GM18867 (cell line): ENCODE measurements at regions not wholly inside any gene's neighbourhood (a gene's known extent, or its start where the extent isn't known, plus 50 kb on each side); places are given as distances from the start of the nearest gene placed in this dataset.

ENCODE experiments used
- ATAC-seq: cut with Tn5 transposase; IDR thresholded peaks from one replicate; pipeline ENCODE4 v1.9.1; 2021; ENCODE audit warnings: mild to moderate bottlenecking, moderate library complexity; ENCODE audit not compliant: unreplicated experiment

DNA sequence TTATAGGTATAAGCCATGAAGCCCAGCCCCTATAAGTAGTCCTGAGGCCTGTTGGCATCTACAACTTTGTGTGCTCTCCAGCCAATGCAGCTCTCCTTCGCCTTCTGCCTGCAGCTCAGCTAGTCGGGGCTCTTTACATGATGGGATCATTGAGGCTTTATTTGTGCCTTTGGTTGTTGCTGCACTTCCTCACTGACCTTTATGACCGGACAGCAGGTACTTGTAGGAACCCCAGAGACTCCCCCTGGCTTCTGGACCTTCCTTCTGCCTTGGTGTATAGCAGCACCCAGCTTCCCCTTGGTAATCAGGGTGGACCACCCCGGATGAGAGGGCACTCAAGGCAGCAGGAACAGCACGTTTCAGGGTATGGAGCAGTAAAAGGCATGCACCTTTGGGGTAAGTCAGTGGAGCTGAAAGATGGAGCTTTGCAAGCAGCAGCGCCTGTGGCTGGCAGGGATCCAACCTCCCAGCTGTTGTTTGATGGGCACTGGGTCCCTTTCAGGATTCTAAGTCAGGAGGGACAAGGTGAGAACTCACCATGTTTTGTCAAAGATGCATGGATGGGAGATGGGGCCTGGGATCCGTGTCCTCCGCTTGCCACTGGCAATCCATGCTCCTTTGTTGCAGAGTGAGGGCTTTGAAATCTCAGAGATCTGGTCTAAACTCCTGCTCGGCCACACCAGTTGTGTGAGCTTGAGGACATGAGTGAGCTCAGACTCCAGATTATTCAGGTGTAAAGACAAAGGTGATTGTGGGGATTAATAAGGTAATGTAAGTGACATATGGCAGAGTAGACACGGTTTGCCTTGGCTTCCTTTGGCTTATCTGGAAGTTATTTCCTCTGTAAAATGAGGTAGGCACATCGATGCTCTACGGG, 65.1 kb upstream of the KLF13 start:
- no peak for ATAC-seq

DNA sequence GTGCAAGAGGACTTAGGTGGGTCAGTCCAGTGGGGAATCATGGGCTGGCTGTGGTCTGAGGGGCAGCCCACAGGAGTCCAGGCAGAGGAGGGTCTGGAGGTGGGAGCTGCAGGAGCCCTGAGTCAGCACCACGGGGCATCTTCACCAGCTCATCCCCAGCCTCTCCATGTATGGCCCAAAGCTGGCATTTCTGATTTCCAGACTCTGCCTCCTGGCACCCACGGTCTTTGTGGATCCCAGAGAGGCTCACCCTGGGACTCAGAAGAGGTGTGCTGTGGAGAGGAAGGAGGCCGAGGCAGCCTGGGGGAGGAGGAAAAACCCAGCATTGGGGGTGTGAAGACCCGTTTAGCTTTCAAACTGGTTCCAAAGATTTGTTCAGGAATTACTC, 64.5 kb upstream of the KLF13 start:
- ATAC-seq = no peak

DNA sequence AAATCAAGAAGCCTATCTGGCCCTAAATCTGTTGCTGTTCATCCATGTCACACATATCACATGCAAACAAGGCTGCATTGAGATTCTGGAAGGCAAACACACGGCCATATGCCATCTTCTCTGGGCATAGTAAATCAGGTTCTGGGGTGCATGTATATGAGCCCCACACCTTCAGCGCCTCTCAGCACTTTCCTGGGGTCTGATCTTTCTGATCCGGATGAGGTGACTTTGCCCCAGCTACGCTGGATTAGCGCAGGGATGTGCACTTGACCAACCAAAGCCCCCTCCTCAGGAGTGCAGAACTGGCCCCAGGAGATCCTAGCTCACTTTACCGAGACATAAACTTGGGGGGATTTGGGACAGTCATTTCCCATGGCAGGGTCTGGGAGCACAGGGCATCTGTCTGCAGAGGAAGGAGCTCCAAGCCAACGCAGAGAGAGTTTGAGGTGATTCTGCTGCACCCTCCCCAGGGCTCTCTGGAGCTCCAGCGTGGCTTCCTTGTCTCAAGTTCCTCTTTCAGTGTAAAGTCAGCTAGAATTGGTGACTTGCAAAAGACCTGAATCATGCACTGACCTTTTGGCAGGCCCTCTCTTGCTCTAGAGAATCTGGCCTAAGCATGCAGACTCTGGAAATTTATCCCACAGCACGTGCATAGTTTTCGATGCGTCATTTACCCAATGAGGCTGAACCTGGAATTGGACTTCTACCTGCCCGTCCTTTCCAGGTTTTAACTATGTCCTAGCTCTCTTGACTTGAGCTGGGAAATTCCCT, 63.5 kb upstream of the KLF13 start:
- ATAC-seq = peak; percentile 24

DNA sequence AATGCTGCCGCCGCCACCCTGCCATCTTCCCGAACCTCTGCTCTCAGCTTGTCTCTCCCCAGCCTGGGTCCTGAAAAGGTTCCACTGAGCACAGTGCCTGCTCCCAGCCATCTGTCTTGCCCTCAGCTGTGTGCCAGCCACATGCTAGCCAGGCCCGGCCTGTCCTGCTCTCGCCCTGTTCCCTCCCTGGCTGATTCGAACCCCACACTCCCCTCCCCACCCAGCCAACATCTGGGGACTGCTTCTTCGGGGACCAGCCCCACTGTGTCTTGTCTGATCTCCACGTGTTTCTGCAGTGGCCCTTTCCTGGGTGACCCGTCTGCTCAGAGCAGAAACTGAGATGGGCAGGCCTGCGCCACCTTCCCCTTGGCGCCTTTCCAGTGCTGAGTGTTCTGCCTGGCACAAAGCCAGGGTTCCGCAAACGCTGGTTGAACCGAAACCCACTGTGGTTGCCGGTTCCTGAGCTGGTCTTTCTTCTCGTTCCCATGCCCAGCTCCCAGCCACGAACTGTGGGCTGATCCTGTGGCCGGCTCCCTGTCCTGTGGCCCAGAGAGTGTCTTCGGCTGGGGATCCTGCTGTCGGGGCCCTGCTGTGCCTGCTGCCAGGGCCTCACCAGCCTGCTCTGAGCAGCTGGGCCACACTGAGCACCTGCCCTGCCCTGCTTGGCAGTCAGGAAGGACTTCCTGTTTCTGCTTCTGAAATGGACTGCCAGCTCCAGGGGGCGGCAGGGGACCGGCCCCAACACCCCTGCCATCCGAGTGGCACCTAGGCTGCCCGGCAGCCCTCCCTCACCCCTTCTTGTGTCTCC, 62.7 kb upstream of the KLF13 start:
- peak; percentile 35 for ATAC-seq

DNA sequence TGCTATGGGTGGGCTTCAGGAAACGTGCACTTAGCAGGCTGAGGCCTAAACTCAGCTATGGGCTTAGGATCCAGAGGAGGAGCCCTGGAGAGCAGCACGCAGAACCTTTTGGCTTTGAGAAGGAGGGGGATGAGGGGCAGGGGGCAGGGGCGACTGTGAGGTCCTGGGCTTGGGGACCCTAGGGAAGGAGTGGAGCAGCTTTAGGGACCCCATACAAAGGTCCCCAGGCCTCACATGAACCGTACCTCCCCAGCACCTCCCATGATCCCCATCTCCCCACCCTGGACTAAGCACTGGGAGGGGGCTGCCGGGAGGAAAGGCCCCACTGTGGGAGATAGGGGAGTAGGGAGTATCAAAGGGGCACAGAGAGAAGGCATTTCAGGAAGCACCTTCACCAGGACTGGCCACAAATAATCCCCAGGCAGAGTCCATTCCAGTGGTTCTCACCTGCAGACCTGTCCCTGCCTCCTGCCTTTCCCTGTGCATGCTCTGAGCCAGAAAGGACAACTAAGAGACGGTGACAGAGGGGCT, 62.0 kb upstream of the KLF13 start:
- no peak for ATAC-seq

DNA sequence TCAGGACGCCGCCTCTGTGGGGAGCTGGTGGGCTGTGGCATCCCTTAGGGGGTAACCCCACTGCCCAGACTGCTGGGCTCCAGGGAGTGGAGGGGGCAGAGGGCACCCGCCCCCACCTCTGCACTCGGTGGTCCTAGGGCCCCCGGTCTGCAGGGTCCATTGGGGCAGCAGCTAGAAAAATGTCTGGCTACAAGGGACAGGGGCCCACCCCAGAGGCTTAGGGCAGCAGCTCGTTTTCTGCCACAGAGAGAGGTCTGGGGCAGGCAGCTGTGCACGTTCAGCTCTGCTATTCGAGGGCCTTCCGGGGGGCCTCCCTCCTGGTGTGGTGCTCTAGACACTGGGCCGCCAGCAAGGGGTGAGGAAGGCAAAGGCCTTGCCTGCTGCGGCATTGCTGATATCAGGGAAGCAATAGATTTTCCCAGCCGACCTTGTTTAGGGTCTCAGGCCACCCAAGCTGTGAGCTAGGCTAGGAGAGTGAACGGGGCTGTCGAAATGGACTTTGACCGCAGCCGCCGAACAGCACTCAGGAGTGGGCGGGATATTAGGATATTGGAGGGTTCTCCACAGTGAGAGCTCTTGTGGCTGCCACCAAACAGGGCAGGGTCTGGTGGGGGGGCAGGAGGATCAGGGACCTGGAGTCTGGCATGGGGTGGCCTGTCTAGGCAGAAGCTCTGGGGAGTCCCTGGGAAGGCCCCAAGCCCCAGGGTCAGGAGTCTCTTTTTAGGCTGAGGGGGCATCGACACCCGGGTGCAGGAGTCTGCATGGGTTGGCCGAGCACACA, 61.4 kb upstream of the KLF13 start:
- peak; percentile 0 for ATAC-seq

DNA sequence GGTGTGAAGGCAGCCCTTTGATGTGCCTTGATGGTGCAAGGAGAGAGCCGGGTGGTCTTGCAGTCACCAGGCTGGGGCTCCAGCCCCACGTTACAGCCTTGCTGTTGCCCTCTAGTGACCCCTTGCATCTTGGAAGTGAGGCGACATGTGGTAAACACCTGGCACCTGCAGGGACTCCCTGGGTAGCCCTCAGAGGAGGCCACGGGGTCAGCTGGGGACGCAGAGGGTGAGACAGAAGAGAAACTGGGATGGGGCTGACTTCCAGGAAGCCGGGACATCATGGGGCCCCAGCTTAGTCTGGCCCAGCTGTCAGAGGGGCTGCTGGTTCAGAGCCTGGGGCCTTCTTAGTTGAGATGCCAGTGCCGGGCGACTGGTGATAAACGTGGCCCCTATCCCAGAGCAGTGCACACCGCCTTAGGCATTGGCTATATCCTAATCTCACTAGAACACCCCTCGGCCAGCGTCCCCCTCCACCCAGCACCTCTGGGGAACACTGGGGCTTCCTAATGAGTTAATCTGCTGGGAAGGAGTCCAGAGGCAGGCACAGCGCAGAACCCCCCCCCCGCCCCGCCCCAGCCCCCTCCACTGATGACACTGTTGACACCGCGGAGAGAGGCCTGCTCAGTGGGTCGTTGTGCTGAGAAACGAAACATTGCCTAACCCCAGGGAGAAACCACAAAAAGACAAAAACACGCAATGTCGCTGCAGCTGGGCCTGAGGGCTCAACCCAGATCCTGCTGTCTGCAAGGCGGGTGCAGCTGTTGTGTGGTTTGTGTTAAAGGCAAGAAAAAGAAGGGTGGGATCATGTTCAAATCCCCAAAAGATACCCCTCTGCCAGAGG, 60.5 kb upstream of the KLF13 start:
- peak; percentile 62 for ATAC-seq

DNA sequence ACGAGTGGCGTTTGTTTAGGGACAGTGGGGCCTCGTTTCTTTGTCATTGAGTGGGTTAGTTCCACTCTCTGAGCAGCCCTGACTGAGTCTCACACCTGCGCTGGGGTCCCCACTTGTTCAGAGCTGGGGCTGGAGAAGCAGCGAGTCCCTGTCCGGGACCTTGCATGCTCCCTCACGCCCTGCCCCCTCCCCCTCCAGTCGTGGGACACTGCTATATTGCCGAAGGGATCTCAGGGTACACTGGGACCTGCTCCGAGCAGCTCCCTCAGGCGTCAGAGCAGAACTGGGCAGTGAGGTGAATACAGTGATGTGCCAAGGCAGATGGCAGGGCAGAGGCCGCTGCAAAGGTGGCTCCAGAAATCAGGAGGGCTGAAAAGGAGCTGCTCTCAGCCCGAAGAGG, 59.9 kb upstream of the KLF13 start:
- peak; percentile 15 for ATAC-seq

DNA sequence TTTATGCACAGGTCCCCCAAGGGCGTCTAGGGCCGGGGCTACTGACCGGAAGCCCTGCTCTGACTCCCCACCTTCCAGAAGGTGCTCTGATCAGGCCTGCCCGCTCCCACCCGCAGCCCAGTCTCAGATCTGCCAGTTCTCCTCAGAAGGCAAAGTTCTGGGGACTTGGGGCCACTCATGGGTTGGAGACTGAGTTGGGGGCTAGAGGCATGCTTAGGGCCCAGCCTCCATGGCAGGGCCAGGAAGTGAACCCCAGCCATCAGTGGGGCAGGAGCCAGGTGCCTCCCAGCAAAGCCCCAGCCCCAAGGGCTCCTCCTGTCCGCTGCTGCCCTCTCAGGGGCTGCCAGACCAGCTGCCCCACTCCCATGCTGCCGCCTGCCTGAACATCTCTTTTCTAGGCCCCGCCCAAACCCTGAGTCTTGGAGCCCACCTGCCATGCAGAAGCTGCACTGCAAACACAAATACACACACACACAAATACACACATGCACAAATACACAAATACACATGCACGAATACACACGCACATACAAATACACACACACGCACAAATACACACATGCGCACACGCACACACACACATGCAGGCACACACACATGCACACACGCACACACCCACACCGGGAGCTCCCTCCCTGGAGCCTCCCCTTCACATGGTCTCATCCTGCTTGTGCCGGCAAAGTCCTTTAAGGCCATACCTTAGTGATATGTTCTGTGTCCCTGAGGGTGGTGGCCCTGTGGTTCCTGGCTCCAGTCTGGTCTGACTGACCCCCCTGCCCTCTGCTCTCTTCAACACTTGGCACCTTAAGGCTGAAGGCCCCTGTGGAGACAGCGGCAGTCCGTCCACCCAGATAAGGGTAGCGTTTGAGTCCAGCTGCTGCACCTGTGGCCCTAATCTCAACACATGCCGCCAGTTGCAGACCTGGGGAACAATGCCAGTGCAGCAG, 59.2 kb upstream of the KLF13 start:
- no peak for ATAC-seq

DNA sequence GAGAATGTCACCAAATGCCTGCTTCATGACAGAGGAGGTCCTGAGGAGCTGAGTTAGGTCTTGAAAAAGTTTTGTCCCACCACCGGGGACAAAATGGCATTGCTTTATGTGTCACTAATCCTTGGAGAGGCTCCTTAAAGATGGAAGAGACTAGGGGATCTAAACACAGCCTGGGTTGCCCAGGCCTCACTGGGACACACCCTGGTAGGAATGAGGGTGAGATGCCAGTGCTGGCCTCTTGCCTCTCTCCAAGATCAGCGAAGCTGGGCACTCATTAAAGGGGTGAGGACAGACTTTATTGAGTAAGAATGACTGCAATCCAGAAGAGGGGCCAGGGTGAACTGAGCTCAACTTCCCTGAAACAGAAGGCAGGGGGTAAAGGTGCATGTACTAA, 58.5 kb upstream of the KLF13 start:
- ATAC-seq = no peak

DNA sequence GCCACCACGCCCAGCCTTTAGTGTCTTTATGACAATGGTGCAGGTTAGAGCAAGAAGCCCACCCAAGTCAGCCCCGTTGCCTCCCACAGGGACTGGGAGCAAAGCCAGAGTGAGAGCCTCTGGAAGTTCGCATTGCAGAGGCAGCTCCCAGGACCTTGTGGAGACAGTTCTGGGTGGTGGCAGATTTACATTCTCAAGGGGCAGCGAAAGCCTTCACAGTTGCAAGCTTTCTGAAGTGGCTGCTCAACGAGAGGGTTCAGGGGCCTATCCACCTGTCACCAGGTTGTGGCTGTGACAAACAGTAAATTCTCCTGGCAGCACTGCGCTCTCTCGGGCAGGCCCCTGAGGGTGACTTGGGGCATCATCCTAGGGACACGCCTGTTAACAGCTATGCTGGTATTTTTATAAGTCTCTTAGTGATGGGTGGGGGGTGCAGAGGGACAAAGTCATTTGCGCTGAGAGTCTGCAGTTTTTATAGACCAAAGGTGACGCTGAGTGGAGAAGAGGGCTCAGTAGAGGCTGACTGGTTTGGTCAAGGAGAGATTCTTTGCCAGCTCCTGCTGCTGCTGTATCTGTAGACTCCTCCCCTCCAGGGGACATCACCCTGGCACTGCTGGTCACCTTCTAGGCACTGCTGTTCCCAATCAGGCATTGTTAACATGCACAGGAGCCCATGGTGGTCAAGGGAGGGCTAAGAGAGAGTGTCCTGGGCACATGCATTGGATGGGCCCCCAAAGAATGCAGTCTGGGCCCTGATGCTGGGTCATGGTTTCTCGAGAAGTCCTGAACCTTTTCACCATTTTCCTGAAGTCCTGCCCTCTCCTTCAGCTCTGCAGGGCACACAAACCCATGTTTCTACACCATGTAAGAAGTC, 57.5 kb upstream of the KLF13 start:
- ATAC-seq = no peak

DNA sequence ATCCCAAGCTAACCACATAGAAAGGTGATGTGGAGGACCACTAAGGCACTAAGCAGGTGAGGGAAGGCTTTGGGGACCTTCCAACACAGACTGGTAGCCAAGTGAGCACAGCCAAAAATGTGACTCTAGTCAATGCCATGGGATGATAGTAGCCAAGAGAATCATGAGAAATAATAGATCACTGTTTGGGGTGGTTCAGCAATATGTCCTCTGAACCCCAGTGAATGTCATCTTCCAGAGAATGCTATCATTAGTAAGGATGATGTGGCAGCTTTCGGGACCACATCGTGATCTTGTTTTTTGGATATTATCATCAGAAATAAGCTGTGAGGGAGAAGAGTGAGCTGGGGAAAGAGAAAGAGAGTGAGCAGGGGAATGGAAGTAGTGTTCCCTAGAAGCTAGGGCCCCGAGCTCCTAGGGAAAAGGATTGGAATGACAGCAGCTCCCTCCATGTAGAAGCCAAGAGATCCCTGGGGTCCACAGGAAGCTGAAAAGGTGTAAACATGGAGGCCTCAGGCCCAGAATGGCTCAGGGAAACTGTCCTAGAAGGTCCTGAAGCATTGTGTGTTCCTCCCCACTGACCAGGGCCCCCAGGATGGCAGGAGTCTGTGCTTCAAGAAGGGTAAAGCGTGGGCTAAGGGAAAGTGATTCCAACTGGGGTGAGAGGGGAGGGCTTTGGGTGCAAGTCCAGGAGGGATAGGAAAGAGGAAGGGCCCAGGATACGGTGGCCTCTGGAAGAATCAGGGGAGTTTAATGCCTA, 56.6 kb upstream of the KLF13 start:
- ATAC-seq = no peak

DNA sequence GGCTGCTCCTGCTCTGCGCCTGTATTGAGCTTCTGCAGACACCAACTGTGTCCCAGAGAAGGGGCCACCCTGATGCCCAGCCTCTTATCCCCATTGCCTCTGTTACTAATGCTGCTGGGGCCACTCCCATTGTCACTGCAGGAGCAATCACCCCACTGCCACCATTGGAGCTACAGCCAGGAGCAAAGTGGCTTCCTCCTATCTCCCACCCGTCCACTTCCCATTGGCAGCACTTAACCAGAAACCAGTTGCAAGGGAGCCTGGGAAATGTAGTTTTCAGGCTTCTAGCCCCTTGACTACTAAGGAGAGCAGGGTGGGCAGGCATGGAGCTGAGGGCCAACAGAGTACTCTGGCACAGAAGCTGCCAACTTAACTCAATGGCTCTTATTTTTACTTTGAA, 55.9 kb upstream of the KLF13 start:
- no peak for ATAC-seq

DNA sequence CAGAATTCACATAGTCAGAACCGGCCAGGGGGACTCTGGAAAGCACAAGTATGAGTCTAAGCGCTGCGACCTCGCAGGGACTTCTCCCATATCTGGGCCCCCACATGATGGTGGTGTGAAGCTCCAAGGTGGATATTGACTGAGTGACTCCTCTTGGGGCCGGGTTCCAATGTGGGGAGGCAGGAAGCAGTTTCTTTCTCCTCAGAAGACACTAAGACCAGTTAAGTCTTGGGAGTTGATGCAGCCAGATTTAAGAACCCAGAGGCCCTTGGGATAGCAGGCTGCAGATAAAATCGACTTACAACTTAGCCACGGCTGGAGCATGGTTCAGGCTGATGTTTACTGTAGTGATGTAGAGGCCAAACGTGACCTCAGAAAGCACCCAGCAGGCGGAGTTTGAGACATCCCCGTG, 55.4 kb upstream of the KLF13 start:
- ATAC-seq = no peak

DNA sequence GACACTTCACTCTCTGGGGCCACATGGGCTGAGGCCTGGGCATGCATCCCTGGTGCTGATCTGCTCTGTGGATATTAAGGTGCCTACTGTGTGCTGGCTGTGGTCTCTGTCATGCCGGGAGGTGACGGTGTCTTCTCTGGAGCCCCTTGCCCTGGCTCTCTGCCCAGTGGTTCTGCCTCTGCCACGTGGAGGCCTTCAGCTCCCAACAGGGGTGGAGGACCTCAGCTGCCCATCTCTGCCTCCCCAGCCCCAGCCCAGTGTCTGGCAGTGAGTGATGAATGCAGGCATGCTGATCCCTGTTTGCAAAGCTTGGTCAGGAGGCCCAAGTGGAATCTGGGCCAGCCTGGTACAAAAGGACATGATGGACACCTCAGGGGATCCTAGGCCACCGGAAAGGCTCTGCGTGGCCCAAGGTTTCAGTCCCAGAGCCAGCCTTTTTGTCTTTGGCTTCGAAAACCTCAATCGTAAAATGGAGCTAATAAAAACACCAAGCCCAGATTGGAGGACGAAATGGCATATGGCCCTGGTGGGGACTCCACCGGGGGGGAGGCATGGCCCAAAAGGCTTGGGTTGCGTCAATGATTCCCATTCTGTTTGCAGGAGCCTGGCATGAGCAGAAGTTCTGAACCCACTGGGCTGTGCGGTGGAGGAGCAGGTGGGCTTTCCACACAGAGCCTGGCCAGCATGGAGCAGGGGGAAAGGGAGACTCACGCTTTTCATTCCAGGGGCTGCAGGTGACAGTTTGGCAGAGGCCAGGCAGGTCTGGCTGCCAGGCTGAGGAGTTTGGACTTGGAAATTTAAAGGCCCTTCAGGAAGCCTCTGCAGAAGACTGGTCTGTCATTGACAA, 54.7 kb upstream of the KLF13 start:
- no peak for ATAC-seq
